GM23338 (cell line): ENCODE measurements at regions not wholly inside any gene's neighbourhood (a gene's known extent, or its start where the extent isn't known, plus 50 kb on each side); places are given as distances from the start of the nearest gene placed in this dataset.

Experiments
- ATAC-seq: fragments of 200-7000 bp; cut with Tn5 transposase; 3 replicates; pipeline ENCODE4 v1.9.1; 2020
- DNase-seq: peaks from one replicate; pipeline ENCODE4 v3.0.0-alpha.2; 2015; ENCODE audit warnings: low spot score
- H2AFZ ChIP-seq: fragments of 200-600 bp; sonication (generic); 2 replicates; pipeline ENCODE4 v1.8.0; 2016; ENCODE audit warnings: antibody characterized with exemption, mild to moderate bottlenecking, moderate library complexity
- H3F3A ChIP-seq: fragments of 200-600 bp; sonication (generic); replicated peaks from 2 replicates; pipeline ENCODE4 v1.8.0; 2017; ENCODE audit warnings: antibody characterized with exemption, mixed run types, low read depth
- H3K27ac ChIP-seq: fragments of 200-600 bp; sonication (generic); 2 replicates; pipeline ENCODE4 v1.6.1; 2016; ENCODE audit warnings: low read depth
- H3K27me3 ChIP-seq: fragments of 200-600 bp; sonication (generic); 2 replicates; pipeline ENCODE4 v1.8.0; 2016; ENCODE audit warnings: mild to moderate bottlenecking, mixed run types, moderate library complexity; ENCODE audit not compliant: insufficient read depth
- H3K36me3 ChIP-seq: fragments of 200-600 bp; sonication (generic); 2 replicates; pipeline ENCODE4 v1.8.0; 2016; ENCODE audit warnings: mild to moderate bottlenecking; ENCODE audit not compliant: insufficient read depth
- H3K4me1 ChIP-seq: fragments of 200-600 bp; sonication (generic); 2 replicates; pipeline ENCODE4 v1.8.0; 2016; ENCODE audit warnings: mild to moderate bottlenecking, moderate library complexity; ENCODE audit not compliant: insufficient read depth
- H3K4me2 ChIP-seq: fragments of 200-600 bp; sonication (generic); 2 replicates; pipeline ENCODE4 v1.7.1; 2017; ENCODE audit warnings: mixed run types
- H3K4me3 ChIP-seq: fragments of 200-600 bp; sonication (generic); 2 replicates; pipeline ENCODE4 v1.6.1; 2016; ENCODE audit warnings: mixed run types
- H3K79me2 ChIP-seq: fragments of 200-600 bp; sonication (generic); replicated peaks from 2 replicates; pipeline ENCODE4 v1.8.0; 2017; ENCODE audit warnings: mild to moderate bottlenecking; ENCODE audit not compliant: insufficient read depth
- H3K9me2 ChIP-seq: fragments of 200-600 bp; sonication (generic); 2 replicates; pipeline ENCODE4 v1.8.0; 2017; ENCODE audit not compliant: insufficient read depth
- H4K20me1 ChIP-seq: fragments of 200-600 bp; sonication (generic); replicated peaks from 2 replicates; pipeline ENCODE4 v1.8.0; 2017; ENCODE audit warnings: mild to moderate bottlenecking; ENCODE audit not compliant: insufficient read depth
- H3K27ac Mint-ChIP-seq: 2 replicates; pipeline ENCODE4 v1.8.0; 2020; ENCODE audit warnings: inconsistent platforms, mild to moderate bottlenecking, moderate library complexity, mixed read lengths
- H3K27me3 Mint-ChIP-seq: 3 replicates; pipeline ENCODE4 v1.8.0; 2022; ENCODE audit warnings: low read depth, mild to moderate bottlenecking, moderate library complexity, mixed read lengths, inconsistent platforms; ENCODE audit not compliant: insufficient read depth, poor library complexity
- H3K36me3 Mint-ChIP-seq: 3 replicates; pipeline ENCODE4 v1.8.0; 2021; ENCODE audit warnings: low read depth, mild to moderate bottlenecking, inconsistent platforms, moderate library complexity, mixed read lengths
- H3K4me1 Mint-ChIP-seq: 3 replicates; pipeline ENCODE4 v1.8.0; 2020; ENCODE audit warnings: mild to moderate bottlenecking, inconsistent platforms, mixed read lengths
- H3K4me3 Mint-ChIP-seq: 3 replicates; pipeline ENCODE4 v1.8.0; 2021; ENCODE audit warnings: moderate library complexity, mild to moderate bottlenecking, inconsistent platforms, mixed read lengths
- H3K9me3 Mint-ChIP-seq: 3 replicates; pipeline ENCODE4 v1.8.0; 2020; ENCODE audit warnings: moderate library complexity, mild to moderate bottlenecking, inconsistent platforms, mixed read lengths
- CREB1 ChIP-seq: fragments of 250-450 bp; sonication (Bioruptor Pico); IDR thresholded peaks from 2 replicates; pipeline ENCODE4 v1.5.0; 2020; ENCODE audit warnings: low read depth, mild to moderate bottlenecking, moderate library complexity
- EZH2 ChIP-seq: fragments of 200-600 bp; sonication (generic); IDR thresholded peaks from one replicate; pipeline ENCODE4 v1.8.0; 2017; ENCODE audit warnings: antibody characterized with exemption, mild to moderate bottlenecking, low read depth; ENCODE audit not compliant: unreplicated experiment
- EZH2phosphoT487 ChIP-seq: fragments of 200-600 bp; sonication (generic); IDR thresholded peaks from one replicate; pipeline ENCODE4 v1.8.1; 2018; ENCODE audit warnings: antibody characterized with exemption; ENCODE audit not compliant: unreplicated experiment
- JUNB ChIP-seq: IDR thresholded peaks from one replicate; pipeline ENCODE4 v1.6.1; 2016; ENCODE audit warnings: antibody characterized with exemption; ENCODE audit not compliant: unreplicated experiment
- NANOG ChIP-seq: IDR thresholded peaks from 2 replicates; pipeline ENCODE4 v1.6.1; 2016; ENCODE audit warnings: antibody characterized with exemption, borderline replicate concordance
- POLR2AphosphoS5 ChIP-seq: IDR thresholded peaks from 2 replicates; pipeline ENCODE4 v1.6.1; 2016; ENCODE audit warnings: antibody characterized with exemption, low read depth
- STAT1 ChIP-seq: IDR thresholded peaks from one replicate; pipeline ENCODE4 v1.6.1; 2016; ENCODE audit warnings: antibody characterized with exemption; ENCODE audit not compliant: unreplicated experiment
- ZNF114 ChIP-seq: fragments of 250-450 bp; sonication (Bioruptor Pico); IDR thresholded peaks from 2 replicates; pipeline ENCODE4 v1.5.0; 2020; ENCODE audit warnings: mild to moderate bottlenecking, moderate library complexity
- ZNF331 ChIP-seq: fragments of 250-450 bp; sonication (Bioruptor Pico); IDR thresholded peaks from 2 replicates; pipeline ENCODE4 v1.5.0; 2020; ENCODE audit warnings: low read depth, mild to moderate bottlenecking, moderate library complexity
- TF ChIP-seq, protein P1 (sequence below): IDR thresholded peaks from one replicate; pipeline ENCODE4 v1.6.1; 2018; ENCODE audit warnings: antibody characterized with exemption; ENCODE audit not compliant: unreplicated experiment
- TF ChIP-seq, protein P2 (sequence below): IDR thresholded peaks from 2 replicates; pipeline ENCODE4 v1.6.1; 2016; ENCODE audit warnings: antibody characterized with exemption
- TF ChIP-seq, protein P3 (sequence below): fragments of 250-450 bp; sonication (Bioruptor Pico); IDR thresholded peaks from 2 replicates; pipeline ENCODE4 v1.5.0; 2020; ENCODE audit warnings: mild to moderate bottlenecking, moderate library complexity
- TF ChIP-seq, protein P4 (sequence below), 2 experiments: fragments of 200-600 bp in 1 of 2; sonication (generic) in 1 of 2; conservative IDR thresholded peaks; 2 replicates each; pipeline versions ENCODE4 v1.5.1 to v1.6.1; 2016 to 2017; ENCODE audit warnings: antibody characterized with exemption in 2 of 2, low read depth in 2 of 2, mild to moderate bottlenecking in 2 of 2, moderate library complexity in 1 of 2

DNA sequence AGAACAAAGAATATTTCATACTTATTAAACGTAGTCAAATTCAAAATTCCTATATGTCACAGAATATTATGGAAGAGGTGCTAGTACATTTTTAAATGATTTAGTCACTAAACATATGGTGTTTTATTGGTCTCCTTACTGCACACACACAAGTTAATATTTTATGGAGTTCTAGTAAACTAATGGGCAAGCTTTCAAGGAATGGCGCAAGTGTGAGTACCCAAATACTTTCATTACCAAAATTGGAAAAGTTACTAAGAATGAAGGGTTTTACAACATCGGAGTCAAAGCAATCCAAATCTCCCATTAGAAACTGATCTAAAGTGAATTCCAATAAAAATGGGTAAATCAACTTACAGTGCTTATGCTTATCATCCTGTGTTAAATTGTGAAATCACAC is 921.9 kb downstream of the ADGRL2 start:
- H3K4me1 Mint-ChIP-seq, result no peaks in the 10 kb centered on the region
- Histone ChIP-seq H2AFZ (no peak overlapping the region), H3K4me3 (no peak overlapping the region), H3K4me2 (no peak overlapping the region), H3K79me2 (no peaks in the 10 kb centered on the region), H3K4me1 (no peaks in the 10 kb centered on the region), H4K20me1 (no peaks in the 10 kb centered on the region; the same call in 1 of the 2 replicates), H3K27me3 (no peaks in the 10 kb centered on the region), H3K9me2 (peaks cover 5% of the 10 kb centered on the region), H3K36me3 (no peaks in the 10 kb centered on the region), H3K27ac (no peak overlapping the region), H3F3A (no peaks in the 10 kb centered on the region)
- no peak for DNase-seq
- no peak for TF ChIP-seq ZNF331 (CRISPR knock-in tag)
- TF ChIP-seq, protein P1, sequence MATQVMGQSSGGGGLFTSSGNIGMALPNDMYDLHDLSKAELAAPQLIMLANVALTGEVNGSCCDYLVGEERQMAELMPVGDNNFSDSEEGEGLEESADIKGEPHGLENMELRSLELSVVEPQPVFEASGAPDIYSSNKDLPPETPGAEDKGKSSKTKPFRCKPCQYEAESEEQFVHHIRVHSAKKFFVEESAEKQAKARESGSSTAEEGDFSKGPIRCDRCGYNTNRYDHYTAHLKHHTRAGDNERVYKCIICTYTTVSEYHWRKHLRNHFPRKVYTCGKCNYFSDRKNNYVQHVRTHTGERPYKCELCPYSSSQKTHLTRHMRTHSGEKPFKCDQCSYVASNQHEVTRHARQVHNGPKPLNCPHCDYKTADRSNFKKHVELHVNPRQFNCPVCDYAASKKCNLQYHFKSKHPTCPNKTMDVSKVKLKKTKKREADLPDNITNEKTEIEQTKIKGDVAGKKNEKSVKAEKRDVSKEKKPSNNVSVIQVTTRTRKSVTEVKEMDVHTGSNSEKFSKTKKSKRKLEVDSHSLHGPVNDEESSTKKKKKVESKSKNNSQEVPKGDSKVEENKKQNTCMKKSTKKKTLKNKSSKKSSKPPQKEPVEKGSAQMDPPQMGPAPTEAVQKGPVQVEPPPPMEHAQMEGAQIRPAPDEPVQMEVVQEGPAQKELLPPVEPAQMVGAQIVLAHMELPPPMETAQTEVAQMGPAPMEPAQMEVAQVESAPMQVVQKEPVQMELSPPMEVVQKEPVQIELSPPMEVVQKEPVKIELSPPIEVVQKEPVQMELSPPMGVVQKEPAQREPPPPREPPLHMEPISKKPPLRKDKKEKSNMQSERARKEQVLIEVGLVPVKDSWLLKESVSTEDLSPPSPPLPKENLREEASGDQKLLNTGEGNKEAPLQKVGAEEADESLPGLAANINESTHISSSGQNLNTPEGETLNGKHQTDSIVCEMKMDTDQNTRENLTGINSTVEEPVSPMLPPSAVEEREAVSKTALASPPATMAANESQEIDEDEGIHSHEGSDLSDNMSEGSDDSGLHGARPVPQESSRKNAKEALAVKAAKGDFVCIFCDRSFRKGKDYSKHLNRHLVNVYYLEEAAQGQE, result no peak
- TF ChIP-seq, protein P2, sequence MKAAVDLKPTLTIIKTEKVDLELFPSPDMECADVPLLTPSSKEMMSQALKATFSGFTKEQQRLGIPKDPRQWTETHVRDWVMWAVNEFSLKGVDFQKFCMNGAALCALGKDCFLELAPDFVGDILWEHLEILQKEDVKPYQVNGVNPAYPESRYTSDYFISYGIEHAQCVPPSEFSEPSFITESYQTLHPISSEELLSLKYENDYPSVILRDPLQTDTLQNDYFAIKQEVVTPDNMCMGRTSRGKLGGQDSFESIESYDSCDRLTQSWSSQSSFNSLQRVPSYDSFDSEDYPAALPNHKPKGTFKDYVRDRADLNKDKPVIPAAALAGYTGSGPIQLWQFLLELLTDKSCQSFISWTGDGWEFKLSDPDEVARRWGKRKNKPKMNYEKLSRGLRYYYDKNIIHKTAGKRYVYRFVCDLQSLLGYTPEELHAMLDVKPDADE, result no peak
- TF ChIP-seq EZH2phosphoT487, result no peak
- TF ChIP-seq JUNB, result no peak
- no peak for TF ChIP-seq EZH2
- TF ChIP-seq STAT1, result no peak
- TF ChIP-seq, protein P3, sequence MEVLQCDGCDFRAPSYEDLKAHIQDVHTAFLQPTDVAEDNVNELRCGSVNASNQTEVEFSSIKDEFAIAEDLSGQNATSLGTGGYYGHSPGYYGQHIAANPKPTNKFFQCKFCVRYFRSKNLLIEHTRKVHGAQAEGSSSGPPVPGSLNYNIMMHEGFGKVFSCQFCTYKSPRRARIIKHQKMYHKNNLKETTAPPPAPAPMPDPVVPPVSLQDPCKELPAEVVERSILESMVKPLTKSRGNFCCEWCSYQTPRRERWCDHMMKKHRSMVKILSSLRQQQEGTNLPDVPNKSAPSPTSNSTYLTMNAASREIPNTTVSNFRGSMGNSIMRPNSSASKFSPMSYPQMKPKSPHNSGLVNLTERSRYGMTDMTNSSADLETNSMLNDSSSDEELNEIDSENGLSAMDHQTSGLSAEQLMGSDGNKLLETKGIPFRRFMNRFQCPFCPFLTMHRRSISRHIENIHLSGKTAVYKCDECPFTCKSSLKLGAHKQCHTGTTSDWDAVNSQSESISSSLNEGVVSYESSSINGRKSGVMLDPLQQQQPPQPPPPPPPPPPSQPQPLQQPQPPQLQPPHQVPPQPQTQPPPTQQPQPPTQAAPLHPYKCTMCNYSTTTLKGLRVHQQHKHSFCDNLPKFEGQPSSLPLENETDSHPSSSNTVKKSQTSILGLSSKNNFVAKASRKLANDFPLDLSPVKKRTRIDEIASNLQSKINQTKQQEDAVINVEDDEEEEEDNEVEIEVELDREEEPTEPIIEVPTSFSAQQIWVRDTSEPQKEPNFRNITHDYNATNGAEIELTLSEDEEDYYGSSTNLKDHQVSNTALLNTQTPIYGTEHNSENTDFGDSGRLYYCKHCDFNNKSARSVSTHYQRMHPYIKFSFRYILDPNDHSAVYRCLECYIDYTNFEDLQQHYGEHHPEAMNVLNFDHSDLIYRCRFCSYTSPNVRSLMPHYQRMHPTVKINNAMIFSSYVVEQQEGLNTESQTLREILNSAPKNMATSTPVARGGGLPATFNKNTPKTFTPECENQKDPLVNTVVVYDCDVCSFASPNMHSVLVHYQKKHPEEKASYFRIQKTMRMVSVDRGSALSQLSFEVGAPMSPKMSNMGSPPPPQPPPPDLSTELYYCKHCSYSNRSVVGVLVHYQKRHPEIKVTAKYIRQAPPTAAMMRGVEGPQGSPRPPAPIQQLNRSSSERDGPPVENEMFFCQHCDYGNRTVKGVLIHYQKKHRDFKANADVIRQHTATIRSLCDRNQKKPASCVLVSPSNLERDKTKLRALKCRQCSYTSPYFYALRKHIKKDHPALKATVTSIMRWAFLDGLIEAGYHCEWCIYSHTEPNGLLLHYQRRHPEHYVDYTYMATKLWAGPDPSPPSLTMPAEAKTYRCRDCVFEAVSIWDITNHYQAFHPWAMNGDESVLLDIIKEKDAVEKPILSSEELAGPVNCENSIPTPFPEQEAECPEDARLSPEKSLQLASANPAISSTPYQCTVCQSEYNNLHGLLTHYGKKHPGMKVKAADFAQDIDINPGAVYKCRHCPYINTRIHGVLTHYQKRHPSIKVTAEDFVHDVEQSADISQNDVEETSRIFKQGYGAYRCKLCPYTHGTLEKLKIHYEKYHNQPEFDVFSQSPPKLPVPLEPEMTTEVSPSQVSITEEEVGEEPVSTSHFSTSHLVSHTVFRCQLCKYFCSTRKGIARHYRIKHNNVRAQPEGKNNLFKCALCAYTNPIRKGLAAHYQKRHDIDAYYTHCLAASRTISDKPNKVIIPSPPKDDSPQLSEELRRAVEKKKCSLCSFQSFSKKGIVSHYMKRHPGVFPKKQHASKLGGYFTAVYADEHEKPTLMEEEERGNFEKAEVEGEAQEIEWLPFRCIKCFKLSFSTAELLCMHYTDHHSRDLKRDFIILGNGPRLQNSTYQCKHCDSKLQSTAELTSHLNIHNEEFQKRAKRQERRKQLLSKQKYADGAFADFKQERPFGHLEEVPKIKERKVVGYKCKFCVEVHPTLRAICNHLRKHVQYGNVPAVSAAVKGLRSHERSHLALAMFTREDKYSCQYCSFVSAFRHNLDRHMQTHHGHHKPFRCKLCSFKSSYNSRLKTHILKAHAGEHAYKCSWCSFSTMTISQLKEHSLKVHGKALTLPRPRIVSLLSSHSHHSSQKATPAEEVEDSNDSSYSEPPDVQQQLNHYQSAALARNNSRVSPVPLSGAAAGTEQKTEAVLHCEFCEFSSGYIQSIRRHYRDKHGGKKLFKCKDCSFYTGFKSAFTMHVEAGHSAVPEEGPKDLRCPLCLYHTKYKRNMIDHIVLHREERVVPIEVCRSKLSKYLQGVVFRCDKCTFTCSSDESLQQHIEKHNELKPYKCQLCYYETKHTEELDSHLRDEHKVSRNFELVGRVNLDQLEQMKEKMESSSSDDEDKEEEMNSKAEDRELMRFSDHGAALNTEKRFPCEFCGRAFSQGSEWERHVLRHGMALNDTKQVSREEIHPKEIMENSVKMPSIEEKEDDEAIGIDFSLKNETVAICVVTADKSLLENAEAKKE (CRISPR knock-in tag), result no peak
- TF ChIP-seq, protein P4, sequence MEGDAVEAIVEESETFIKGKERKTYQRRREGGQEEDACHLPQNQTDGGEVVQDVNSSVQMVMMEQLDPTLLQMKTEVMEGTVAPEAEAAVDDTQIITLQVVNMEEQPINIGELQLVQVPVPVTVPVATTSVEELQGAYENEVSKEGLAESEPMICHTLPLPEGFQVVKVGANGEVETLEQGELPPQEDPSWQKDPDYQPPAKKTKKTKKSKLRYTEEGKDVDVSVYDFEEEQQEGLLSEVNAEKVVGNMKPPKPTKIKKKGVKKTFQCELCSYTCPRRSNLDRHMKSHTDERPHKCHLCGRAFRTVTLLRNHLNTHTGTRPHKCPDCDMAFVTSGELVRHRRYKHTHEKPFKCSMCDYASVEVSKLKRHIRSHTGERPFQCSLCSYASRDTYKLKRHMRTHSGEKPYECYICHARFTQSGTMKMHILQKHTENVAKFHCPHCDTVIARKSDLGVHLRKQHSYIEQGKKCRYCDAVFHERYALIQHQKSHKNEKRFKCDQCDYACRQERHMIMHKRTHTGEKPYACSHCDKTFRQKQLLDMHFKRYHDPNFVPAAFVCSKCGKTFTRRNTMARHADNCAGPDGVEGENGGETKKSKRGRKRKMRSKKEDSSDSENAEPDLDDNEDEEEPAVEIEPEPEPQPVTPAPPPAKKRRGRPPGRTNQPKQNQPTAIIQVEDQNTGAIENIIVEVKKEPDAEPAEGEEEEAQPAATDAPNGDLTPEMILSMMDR (conservative IDR thresholded peaks at IDR 0.05; ENCODE audit: low read depth in 2 of 2), result no peak
- no peak for TF ChIP-seq ZNF114 (CRISPR knock-in tag)
- TF ChIP-seq POLR2AphosphoS5, result no peak
- TF ChIP-seq CREB1 (CRISPR knock-in tag), result no peak
- no peak for TF ChIP-seq NANOG
- H3K27me3 Mint-ChIP-seq, result peaks cover 2% of the 10 kb centered on the region
- no peak overlapping the region for H3K4me3 Mint-ChIP-seq
- no peaks in the 10 kb centered on the region for H3K9me3 Mint-ChIP-seq
- H3K27ac Mint-ChIP-seq, result no peak overlapping the region
- no peak for ATAC-seq
- peaks cover 2% of the 10 kb centered on the region; the same call in 1 of the 3 replicates for H3K36me3 Mint-ChIP-seq
